HG03565 (cell line): ENCODE measurements at regions not wholly inside any gene's neighbourhood (a gene's known extent, or its start where the extent isn't known, plus 50 kb on each side); places are given as distances from the start of the nearest gene placed in this dataset.

Experiments used
- ATAC-seq: cut with Tn5 transposase; IDR thresholded peaks from one replicate; pipeline ENCODE4 v1.9.1; 2021; ENCODE audit warnings: mild to moderate bottlenecking, moderate library complexity; ENCODE audit not compliant: unreplicated experiment

- no peak for ATAC-seq
Measured at GRCh38 chr4:110878413-110878812, 255.5 kb upstream of the PITX2 start.

GRCh38 chr4:110878956-110879355, 256.1 kb upstream of the PITX2 start:
- ATAC-seq, result no peak

- ATAC-seq, result no peak
Measured at GRCh38 chr4:110886270-110886669, 263.4 kb upstream of the PITX2 start.

- no peak for ATAC-seq
Measured at GRCh38 chr4:110886856-110887255, 264.0 kb upstream of the PITX2 start.

DNA sequence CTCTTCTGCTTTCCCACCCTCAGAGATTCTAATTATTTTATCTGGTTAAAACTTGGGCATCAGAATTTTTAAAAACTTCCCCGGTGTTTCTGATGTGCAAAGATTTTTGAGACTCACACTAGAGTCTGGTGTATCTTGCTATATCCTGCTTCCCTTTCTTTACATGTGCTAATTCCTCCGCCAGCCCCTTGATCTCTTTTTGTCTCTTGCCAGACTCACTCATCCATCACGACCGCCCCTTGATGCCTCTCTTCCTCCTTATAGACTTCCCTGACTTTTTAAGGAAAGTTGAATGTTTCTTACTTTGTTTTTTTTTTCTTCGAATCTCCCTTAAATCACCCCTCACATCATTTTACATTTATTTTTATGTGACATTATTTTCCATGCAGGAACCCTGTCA, 274.9 kb upstream of the PITX2 start:
- ATAC-seq, result no peak

- ATAC-seq, result peak; percentile 82
Measured at GRCh38 chr4:110898290-110898689, 275.4 kb upstream of the PITX2 start.

DNA sequence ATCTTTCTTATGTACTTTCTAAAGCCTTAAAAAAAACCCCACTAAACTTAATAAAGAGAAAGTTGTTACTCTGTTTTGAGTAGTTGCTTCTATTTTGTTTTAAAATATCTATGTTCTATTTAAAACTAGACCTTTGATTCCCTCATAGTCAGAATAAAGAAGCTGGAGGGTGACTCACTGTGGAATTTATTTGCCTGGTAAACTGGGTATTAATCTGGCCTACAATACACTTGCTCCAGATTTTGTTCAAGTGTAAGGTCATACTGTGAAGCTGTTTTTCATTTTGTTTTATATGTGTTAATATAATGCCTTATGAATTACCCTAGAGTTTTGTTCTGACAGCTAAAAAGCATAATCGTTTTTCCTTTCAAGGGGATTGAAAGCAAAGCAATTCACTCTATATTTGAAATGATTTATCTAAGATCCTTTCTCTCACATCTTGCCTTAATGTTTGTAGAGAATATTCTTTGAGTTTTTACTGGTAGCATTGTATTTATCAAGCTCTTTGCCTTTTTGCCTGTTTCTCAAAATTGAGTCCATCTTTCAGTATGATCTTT, 277.4 kb upstream of the PITX2 start:
- no peak for ATAC-seq

- no peak for ATAC-seq
Measured at GRCh38 chr4:110902500-110902899, 279.6 kb upstream of the PITX2 start.

DNA sequence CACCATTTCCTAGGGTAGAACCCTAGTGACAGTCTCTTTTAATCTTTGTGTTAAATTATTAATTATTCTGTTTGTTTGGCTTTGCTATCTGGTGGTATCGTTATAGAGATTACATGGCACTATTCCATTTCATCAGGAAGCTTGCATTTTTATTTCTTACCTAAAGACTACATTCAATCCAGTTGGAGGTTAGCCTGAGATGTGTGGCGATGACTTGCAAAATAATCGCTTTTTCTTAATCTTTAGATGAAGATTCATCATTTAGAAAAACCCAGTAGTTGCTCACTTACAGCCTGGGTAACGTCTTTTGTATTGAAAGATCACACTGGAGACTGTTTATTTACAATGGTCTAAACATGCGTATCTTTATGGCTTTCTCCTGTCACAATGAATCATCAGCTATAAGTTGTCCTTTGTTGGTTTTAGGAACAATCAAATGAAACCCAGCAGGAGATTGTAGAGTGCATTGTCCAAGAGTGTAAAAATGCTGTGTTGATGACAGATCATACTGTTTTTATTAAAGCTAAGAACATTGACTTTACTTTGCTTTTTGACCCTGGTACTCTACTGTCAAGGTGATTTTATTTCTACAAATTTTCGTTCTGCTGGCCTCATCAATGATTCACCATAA, 281.7 kb upstream of the PITX2 start:
- no peak for ATAC-seq

DNA sequence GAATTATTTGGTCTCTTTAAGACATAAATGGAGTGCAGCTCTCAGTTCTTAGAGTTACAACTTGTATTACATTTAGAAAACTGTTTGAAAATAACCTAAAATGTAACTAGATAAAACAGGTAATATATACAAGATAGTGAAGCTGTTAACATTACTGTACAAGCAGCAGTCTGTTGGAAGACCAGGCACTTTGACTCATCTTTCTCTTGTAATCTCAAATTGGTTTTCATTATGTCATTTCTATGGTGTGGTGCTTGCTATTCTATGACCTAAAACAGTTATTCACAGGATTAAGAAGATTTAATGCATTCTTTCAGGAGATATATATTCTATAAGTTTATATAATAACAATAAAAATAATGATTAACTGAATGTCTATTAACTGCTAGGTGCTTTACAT, 282.5 kb upstream of the PITX2 start:
- ATAC-seq, result no peak

DNA sequence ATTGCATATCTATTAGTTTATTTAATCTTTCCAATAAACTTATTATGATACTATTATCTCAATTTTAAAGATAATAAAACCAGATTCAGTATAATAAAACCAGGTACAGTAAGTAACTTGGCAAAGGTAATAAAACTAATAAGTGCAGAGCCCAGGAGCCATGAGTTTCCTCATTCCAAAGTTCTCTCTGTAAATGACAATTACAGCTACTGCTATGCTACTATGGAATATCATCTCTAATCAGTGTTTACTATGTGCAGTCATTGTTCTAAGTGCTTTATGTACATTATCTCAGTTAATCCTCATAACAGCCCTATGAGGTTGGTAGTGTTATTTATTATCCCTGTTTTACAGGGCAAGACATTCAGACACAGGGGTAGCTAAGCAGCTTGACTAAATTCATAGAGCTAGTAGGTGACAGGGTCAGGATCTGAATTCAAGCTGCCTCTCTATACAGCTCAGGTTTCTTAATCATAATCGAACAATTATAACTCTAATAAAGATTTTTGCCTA, 285.0 kb upstream of the PITX2 start:
- ATAC-seq, result no peak

- no peak for ATAC-seq
Measured at GRCh38 chr4:110914791-110915190, 291.9 kb upstream of the PITX2 start.

DNA sequence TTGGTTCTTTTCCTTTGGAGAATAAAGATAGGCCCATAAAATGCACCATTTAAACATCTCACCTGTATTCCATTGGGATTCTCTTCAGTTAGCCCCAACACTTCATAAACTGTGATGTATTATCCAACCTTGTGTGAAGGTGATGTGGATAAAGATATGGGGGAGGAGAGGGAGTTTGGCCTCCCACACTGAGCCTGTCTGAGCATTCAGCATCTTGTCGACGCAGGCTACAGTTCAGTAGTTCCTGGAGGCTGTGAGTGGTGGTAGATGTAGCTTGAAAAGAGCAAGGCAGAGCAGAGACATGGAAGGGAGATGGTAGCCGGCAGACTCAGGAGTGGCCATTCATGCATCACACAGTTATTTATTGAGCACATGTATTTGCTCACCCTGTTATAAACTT, 292.4 kb upstream of the PITX2 start:
- ATAC-seq, result no peak

- no peak for ATAC-seq
Measured at GRCh38 chr4:110916505-110916904, 293.6 kb upstream of the PITX2 start.

- ATAC-seq, result no peak
Measured at GRCh38 chr4:110917835-110918234, 295.0 kb upstream of the PITX2 start.

DNA sequence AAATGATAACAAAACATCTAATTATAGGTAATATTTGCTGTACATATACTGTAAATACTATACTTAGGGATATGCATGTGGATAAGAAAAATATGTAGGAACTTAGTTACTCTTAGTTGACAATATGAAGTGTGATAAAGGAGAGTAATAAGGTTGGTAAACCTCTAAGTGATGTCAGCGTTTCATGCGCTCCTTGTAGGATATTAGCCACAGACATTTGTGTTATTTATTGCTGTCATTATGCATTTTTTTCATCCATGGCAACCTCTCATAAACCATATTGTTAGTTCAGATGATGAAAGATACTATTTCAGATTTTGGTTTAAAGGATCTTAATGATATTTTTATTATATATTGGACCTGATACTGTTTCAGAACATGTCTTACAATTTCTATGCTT, 298.1 kb upstream of the PITX2 start:
- no peak for ATAC-seq

DNA sequence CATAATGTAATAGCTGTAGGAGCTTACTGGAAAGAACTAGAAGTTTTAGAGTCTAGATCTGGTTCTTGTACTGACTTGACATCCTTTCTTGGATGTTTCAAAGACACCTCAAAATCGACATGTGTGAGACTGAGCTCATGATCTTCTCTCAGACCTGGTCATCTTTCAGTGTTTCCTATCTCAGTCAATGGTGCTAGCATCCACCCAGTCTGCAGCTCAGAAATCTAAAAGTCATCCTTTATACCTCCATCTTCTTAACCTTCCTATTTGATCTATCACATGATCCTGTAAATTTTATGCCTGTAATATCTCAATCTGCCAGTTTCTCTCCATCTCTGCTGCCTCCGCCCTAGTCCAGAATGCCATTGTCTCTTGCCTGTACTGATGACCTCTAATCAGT, 301.9 kb upstream of the PITX2 start:
- no peak for ATAC-seq

DNA sequence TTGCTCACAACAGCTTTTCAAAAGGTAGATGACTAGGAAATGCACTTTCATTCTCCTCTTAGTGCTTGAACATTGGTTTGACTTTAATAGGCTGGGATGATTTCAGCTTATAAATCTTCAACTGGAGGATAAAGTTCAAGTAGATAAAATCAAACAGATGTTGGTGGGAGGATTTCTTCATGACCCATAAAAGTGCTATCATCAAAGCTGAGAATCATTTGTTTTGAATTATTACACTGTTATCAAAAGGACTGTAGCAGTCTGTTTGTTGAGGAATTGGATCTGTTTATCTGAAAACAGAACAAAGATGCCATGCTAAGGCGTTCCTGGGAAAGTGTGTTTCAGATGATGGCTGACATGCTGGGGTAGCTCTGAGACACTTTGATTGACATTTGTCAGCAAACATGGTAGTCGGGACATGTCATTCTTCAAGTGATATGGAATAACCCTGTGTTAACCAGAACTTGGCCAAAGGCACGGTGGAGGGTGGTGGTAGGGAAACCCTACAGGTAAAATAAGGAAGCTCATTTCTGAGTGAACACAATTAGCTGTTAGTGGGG, 304.0 kb upstream of the PITX2 start:
- ATAC-seq, result no peak

DNA sequence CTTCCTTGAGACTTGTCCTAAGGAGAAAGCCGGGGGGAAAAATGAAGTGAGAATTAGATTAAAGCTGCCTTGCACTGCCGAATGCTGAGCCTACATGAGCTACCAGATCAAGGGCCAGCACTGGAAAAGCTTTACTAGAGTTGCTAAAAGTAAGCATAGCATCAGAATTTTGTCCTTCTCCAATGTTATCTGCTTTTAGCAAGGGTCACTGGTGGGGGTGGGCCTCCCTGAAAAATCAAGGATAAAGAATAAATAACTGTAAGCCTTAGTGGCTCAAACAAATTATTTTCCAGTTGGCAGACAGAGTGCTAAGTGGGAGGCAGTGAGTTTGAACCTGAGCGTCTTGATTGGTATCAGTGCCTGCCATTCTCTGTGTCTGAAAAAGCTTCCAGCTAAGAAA, 310.5 kb upstream of the PITX2 start:
- no peak for ATAC-seq

DNA sequence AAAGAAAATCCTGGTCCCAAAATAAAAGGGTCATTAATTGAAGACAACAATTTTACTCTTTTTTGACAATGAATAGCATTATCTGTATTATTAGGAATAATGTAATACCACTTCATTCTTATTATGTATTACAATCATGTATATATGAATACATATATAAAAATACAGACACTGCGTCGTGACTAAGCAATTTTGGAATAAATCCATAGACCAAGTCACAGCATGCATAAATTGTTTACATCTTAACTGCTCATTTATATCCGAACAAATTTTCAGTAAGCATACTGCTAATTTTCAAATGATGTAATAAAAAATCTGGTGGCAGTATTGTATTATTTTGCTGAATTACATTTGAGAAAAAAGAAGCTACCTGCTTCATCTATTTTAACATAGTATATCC, 321.6 kb upstream of the PITX2 start:
- ATAC-seq, result no peak

DNA sequence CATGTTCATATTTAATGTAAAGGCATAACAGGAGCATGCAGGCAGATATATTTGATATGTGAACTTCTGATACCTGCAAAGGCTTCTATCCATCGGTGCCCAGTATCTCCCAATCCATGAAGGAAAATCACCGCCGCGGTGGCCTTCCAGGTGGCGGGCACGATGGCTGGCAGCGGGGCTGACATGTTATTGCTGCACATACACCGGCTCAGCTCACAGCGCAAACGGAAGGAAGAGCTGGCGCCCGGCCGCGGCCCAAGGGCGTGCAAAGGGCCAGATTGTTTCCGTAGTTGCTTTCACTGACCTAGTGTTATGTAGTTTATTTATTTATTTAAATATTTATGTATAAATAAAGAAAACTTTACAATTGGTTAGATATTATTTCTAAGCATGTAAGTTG, 322.7 kb upstream of the PITX2 start:
- no peak for ATAC-seq

GRCh38 chr4:110949542-110949941, 326.7 kb upstream of the PITX2 start:
- ATAC-seq, result no peak

DNA sequence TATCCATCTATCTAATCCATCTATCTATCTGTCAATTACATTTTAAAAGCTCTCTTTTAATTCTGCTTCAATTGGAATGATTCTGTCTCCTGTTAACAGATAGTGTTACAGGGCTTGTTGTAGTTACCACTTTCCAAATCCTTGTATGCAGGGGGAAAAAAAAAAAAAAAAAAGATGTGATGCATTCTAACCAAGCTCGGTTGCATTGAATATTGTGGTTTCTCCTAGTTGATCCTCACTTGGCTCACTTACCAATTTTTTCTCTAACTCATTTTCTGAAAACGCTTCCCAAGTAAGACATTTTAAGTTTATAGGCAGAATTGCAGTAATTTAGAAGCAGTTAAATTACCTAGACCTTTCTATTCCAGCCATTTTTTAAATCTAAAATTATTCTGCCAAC, 327.9 kb upstream of the PITX2 start:
- no peak for ATAC-seq
